ENCODE measurements at regions not wholly inside any gene's neighbourhood (a gene's known extent, or its start where the extent isn't known, plus 50 kb on each side); places are given as distances from the start of the nearest gene placed in this dataset.

DNA sequence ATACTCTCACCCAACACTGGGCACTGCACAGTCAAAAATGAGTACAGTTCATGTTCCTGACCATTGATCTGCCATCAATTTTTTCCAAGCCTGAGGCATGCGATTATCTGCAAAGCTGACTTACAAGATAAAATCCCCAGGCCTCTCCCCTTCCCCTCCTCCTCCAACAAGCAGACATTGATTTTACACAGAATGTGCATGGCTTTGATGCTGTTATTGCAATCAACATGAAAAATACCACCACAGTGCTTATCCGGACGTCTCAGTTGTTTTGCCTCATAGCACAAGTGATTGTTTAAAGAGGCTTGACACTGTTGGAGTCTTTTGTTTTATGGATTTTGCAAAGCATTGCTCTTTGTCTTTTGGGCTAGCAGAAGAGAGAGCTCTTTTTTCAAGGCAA is 163.8 kb downstream of the TOX3 start:
- Histone ChIP-seq H3K4me2 (ENCODE audit: low read depth, low read length) (peak overlapping the region; percentile 43; the same call in 1 of the 2 replicates), H3K36me3 (replicated peaks in 1 of 2; ENCODE audit: control insufficient read depth in 1 of 2, insufficient read depth in 2 of 2, low read length in 2 of 2) (no peaks in the 10 kb centered on the region), H3K4me3 (replicated peaks in 1 of 3; ENCODE audit: insufficient read depth in 1 of 3, low read depth in 2 of 3, low read length in 3 of 3) (no peak overlapping the region), H2AFZ (ENCODE audit: low read length) (no peak overlapping the region), H3K79me2 (ENCODE audit: insufficient read depth, low read length) (no peaks in the 10 kb centered on the region), H4K20me1 (ENCODE audit: insufficient read depth, low read length) (no peaks in the 10 kb centered on the region), H3K9ac (ENCODE audit: insufficient read depth, low read depth, low read length) (no peak overlapping the region), H3K27me3 (ENCODE audit: control insufficient read depth in 1 of 2, insufficient read depth in 2 of 2, low read length in 2 of 2) (no peaks in the 10 kb centered on the region), H3K9me3 (ENCODE audit: low read length) (no peaks in the 10 kb centered on the region), H3K4me1 (ENCODE audit: insufficient read depth, low read length) (peaks cover 31% of the 10 kb centered on the region), H3K27ac (ENCODE audit: extremely low read length, insufficient read depth, low read length) (no peak overlapping the region)
- no peak for FAIRE-seq
- TF ChIP-seq, protein P1, sequence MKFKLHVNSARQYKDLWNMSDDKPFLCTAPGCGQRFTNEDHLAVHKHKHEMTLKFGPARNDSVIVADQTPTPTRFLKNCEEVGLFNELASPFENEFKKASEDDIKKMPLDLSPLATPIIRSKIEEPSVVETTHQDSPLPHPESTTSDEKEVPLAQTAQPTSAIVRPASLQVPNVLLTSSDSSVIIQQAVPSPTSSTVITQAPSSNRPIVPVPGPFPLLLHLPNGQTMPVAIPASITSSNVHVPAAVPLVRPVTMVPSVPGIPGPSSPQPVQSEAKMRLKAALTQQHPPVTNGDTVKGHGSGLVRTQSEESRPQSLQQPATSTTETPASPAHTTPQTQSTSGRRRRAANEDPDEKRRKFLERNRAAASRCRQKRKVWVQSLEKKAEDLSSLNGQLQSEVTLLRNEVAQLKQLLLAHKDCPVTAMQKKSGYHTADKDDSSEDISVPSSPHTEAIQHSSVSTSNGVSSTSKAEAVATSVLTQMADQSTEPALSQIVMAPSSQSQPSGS (CRISPR knock-in tag; IDR thresholded peaks at IDR 0.05), result no peak
- TF ChIP-seq BCL6 (CRISPR knock-in tag; IDR thresholded peaks at IDR 0.05) (0 out of 2 replicates have a peak, but pooled peaks have one; percentile 3), NR1H2 (CRISPR knock-in tag; IDR thresholded peaks at IDR 0.05; ENCODE audit: borderline replicate concordance, low read depth) (0 out of 2 replicates have a peak, but pooled peaks have one; percentile 25)
- POLR2A ChIA-PET, result interaction anchor here (1.2 to 1.4 kb wide), 2 partner anchors 12 to 32 kb away, joined by 3 read pairs; no protein-coding TSS in a partner anchor
- in situ Hi-C loops (cut with HindIII; ENCODE audit: extremely low pct_ligation_motif_present, low pct_unique_long_range_greater_than_20kb) (no loop called here), intact Hi-C loops (cut with micrococcal nuclease; ENCODE audit: unreplicated experiment) (no loop called here)
- ATAC-seq, result peak; percentile 37
- DNase-seq (ENCODE audit: low spot score), result no peak
- no TSS peak for BruUV-seq (replicated peaks)
- CTCF ChIA-PET (ENCODE audit: low intra/inter-chr PET ratio, low total read pairs), result no interaction called here
- WGBS (ENCODE audit: low lambda C conversion rate), result 29% methylated on average over 3 of the region's 3 CpGs

DNA sequence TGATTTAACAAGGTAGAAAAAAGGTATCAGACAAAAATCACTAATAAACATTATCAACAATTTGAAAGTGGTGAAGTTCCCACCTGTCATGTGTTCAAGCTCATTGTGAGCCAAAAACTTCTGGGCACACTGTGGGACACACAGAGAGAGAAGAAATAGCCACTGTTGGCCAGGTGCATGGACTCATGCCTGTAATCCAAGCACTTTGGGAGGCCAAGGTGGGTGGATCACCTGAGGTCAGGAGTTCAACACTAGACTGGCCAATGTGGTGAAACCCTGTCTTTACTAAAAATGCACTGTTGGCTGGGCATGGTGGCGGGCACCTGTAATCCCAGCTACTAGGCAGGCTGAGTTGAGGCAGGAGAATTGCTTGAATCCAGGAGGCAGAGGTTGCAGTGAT is 167.4 kb downstream of the TOX3 start:
- H3K9ac ChIP-seq (ENCODE audit: insufficient read depth, low read depth, low read length), result no peak overlapping the region
- H3K27ac ChIP-seq (ENCODE audit: extremely low read length, insufficient read depth, low read length), result no peak overlapping the region
- no peak overlapping the region for H3K4me2 ChIP-seq (ENCODE audit: low read depth, low read length)
- intact Hi-C loops (cut with micrococcal nuclease; ENCODE audit: unreplicated experiment) (no loop called here), in situ Hi-C loops (cut with HindIII; ENCODE audit: extremely low pct_ligation_motif_present, low pct_unique_long_range_greater_than_20kb) (no loop called here)
- ATAC-seq (no peak), FAIRE-seq (no peak), DNase-seq (ENCODE audit: low spot score) (no peak)
- H3K79me2 ChIP-seq (ENCODE audit: insufficient read depth, low read length), result no peaks in the 10 kb centered on the region
- peaks cover 24% of the 10 kb centered on the region for H3K4me1 ChIP-seq (ENCODE audit: insufficient read depth, low read length)
- WGBS (ENCODE audit: low lambda C conversion rate), result no CpG with 5 or more reads among the region's 1 CpG
- H3K36me3 ChIP-seq (replicated peaks in 1 of 2; ENCODE audit: control insufficient read depth in 1 of 2, insufficient read depth in 2 of 2, low read length in 2 of 2), result no peaks in the 10 kb centered on the region
- H4K20me1 ChIP-seq (ENCODE audit: insufficient read depth, low read length), result no peaks in the 10 kb centered on the region
- no peak overlapping the region for H2AFZ ChIP-seq (ENCODE audit: low read length)
- ChIA-PET CTCF (ENCODE audit: low intra/inter-chr PET ratio, low total read pairs) (no interaction called here), POLR2A (no interaction called here)
- H3K4me3 ChIP-seq (replicated peaks in 1 of 3; ENCODE audit: insufficient read depth in 1 of 3, low read depth in 2 of 3, low read length in 3 of 3), result no peak overlapping the region
- no TSS peak for BruUV-seq (replicated peaks)
- no peaks in the 10 kb centered on the region; a peak in 1 of 5 replicates for H3K27me3 ChIP-seq (ENCODE audit: control insufficient read depth in 1 of 2, insufficient read depth in 2 of 2, low read length in 2 of 2)
- no peaks in the 10 kb centered on the region for H3K9me3 ChIP-seq (ENCODE audit: low read length)
- no peak for TF ChIP-seq NFE2 (CRISPR knock-in tag; IDR thresholded peaks at IDR 0.05)
- TF ChIP-seq, protein P2, sequence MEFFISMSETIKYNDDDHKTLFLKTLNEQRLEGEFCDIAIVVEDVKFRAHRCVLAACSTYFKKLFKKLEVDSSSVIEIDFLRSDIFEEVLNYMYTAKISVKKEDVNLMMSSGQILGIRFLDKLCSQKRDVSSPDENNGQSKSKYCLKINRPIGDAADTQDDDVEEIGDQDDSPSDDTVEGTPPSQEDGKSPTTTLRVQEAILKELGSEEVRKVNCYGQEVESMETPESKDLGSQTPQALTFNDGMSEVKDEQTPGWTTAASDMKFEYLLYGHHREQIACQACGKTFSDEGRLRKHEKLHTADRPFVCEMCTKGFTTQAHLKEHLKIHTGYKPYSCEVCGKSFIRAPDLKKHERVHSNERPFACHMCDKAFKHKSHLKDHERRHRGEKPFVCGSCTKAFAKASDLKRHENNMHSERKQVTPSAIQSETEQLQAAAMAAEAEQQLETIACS (CRISPR knock-in tag; IDR thresholded peaks at IDR 0.05), result no peak
- TF ChIP-seq, protein P3, sequence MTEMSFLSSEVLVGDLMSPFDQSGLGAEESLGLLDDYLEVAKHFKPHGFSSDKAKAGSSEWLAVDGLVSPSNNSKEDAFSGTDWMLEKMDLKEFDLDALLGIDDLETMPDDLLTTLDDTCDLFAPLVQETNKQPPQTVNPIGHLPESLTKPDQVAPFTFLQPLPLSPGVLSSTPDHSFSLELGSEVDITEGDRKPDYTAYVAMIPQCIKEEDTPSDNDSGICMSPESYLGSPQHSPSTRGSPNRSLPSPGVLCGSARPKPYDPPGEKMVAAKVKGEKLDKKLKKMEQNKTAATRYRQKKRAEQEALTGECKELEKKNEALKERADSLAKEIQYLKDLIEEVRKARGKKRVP (CRISPR knock-in tag; IDR thresholded peaks at IDR 0.05), result no peak
- no peak for TF ChIP-seq ZNF790 (CRISPR knock-in tag; IDR thresholded peaks at IDR 0.05; ENCODE audit: borderline replicate concordance)
- no peak for TF ChIP-seq ZNF549 (CRISPR knock-in tag; IDR thresholded peaks at IDR 0.05)
- no peak for TF ChIP-seq SUZ12 (IDR thresholded peaks at IDR 0.05; ENCODE audit: low read depth, low read length)
- TF ChIP-seq XRCC5 (optimal IDR thresholded peaks at IDR 0.05; ENCODE audit: low read length), result no peak
- TF ChIP-seq ZNF781 (CRISPR knock-in tag; IDR thresholded peaks at IDR 0.05; ENCODE audit: borderline replicate concordance, not compliant biosample characterization), result no peak
- TF ChIP-seq, protein P4, sequence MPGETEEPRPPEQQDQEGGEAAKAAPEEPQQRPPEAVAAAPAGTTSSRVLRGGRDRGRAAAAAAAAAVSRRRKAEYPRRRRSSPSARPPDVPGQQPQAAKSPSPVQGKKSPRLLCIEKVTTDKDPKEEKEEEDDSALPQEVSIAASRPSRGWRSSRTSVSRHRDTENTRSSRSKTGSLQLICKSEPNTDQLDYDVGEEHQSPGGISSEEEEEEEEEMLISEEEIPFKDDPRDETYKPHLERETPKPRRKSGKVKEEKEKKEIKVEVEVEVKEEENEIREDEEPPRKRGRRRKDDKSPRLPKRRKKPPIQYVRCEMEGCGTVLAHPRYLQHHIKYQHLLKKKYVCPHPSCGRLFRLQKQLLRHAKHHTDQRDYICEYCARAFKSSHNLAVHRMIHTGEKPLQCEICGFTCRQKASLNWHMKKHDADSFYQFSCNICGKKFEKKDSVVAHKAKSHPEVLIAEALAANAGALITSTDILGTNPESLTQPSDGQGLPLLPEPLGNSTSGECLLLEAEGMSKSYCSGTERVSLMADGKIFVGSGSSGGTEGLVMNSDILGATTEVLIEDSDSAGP (CRISPR knock-in tag; IDR thresholded peaks at IDR 0.05; ENCODE audit: borderline replicate concordance), result no peak
- no peak for TF ChIP-seq CHCHD3 (CRISPR knock-in tag; IDR thresholded peaks at IDR 0.05)
- no peak for TF ChIP-seq ZNF839 (CRISPR knock-in tag; IDR thresholded peaks at IDR 0.05; ENCODE audit: borderline replicate concordance)
